ENCODE measurements at regions not wholly inside any gene's neighbourhood (a gene's known extent, or its start where the extent isn't known, plus 50 kb on each side); places are given as distances from the start of the nearest gene placed in this dataset.

GRCh38 chr4:81620442-81620841 lies 148.7 kb upstream of the RASGEF1B start:
- Histone ChIP-seq H3K4me1 (ENCODE audit: insufficient read depth, low read length) (no peaks in the 10 kb centered on the region), H3K9me3 (ENCODE audit: control insufficient read depth, insufficient read depth, low read length) (no peaks in the 10 kb centered on the region), H3K9ac (ENCODE audit: low read depth, low read length) (no peak overlapping the region), H3K36me3 (ENCODE audit: insufficient read depth, low read length) (no peaks in the 10 kb centered on the region)

GRCh38 chr4:81617545-81617944 lies 145.8 kb upstream of the RASGEF1B start:
- no peak overlapping the region for H3K9ac ChIP-seq (ENCODE audit: low read depth, low read length)
- H3K36me3 ChIP-seq (ENCODE audit: insufficient read depth, low read length): no peaks in the 10 kb centered on the region
- no peaks in the 10 kb centered on the region for H3K4me1 ChIP-seq (ENCODE audit: insufficient read depth, low read length)
- H3K9me3 ChIP-seq (ENCODE audit: control insufficient read depth, insufficient read depth, low read length): no peaks in the 10 kb centered on the region

GRCh38 chr4:81611221-81611620 lies 139.5 kb upstream of the RASGEF1B start:
- Histone ChIP-seq H3K4me1 (ENCODE audit: insufficient read depth, low read length) (peaks cover 8% of the 10 kb centered on the region; the same call in 1 of the 2 replicates), H3K9me3 (ENCODE audit: control insufficient read depth, insufficient read depth, low read length) (no peaks in the 10 kb centered on the region), H3K36me3 (ENCODE audit: insufficient read depth, low read length) (no peaks in the 10 kb centered on the region), H3K9ac (ENCODE audit: low read depth, low read length) (no peak overlapping the region)

GRCh38 chr4:81609844-81610243 lies 138.1 kb upstream of the RASGEF1B start:
- Histone ChIP-seq H3K4me1 (ENCODE audit: insufficient read depth, low read length) (peaks cover 12% of the 10 kb centered on the region; the same call in 1 of the 2 replicates), H3K36me3 (ENCODE audit: insufficient read depth, low read length) (no peaks in the 10 kb centered on the region), H3K9ac (ENCODE audit: low read depth, low read length) (no peak overlapping the region), H3K9me3 (ENCODE audit: control insufficient read depth, insufficient read depth, low read length) (no peaks in the 10 kb centered on the region)

GRCh38 chr4:81607950-81608349 lies 136.2 kb upstream of the RASGEF1B start:
- H3K9me3 ChIP-seq (ENCODE audit: control insufficient read depth, insufficient read depth, low read length): no peaks in the 10 kb centered on the region

GRCh38 chr4:81606801-81607501 lies 135.2 kb upstream of the RASGEF1B start:
- Histone ChIP-seq H3K9ac (ENCODE audit: low read depth, low read length) (no peak overlapping the region), H3K4me1 (ENCODE audit: insufficient read depth, low read length) (peaks cover 13% of the 10 kb centered on the region; the same call in 1 of the 2 replicates), H3K9me3 (ENCODE audit: control insufficient read depth, insufficient read depth, low read length) (no peaks in the 10 kb centered on the region), H3K36me3 (ENCODE audit: insufficient read depth, low read length) (no peaks in the 10 kb centered on the region)

More at GRCh38 chr4:81607950-81608349, 136.2 kb upstream of the RASGEF1B start:
- no peak overlapping the region for H3K9ac ChIP-seq (ENCODE audit: low read depth, low read length)
- H3K36me3 ChIP-seq (ENCODE audit: insufficient read depth, low read length): no peaks in the 10 kb centered on the region
- H3K4me1 ChIP-seq (ENCODE audit: insufficient read depth, low read length): peaks cover 13% of the 10 kb centered on the region; the same call in 1 of the 2 replicates

GRCh38 chr4:81606166-81606565 lies 134.5 kb upstream of the RASGEF1B start:
- Histone ChIP-seq H3K4me1 (ENCODE audit: insufficient read depth, low read length) (peaks cover 13% of the 10 kb centered on the region; the same call in 1 of the 2 replicates), H3K36me3 (ENCODE audit: insufficient read depth, low read length) (no peaks in the 10 kb centered on the region), H3K9ac (ENCODE audit: low read depth, low read length) (no peak overlapping the region), H3K9me3 (ENCODE audit: control insufficient read depth, insufficient read depth, low read length) (no peaks in the 10 kb centered on the region)

- peaks cover 13% of the 10 kb centered on the region; the same call in 1 of the 2 replicates for H3K4me1 ChIP-seq (ENCODE audit: insufficient read depth, low read length)
- H3K36me3 ChIP-seq (ENCODE audit: insufficient read depth, low read length): no peaks in the 10 kb centered on the region
- no peak overlapping the region for H3K9ac ChIP-seq (ENCODE audit: low read depth, low read length)
- H3K9me3 ChIP-seq (ENCODE audit: control insufficient read depth, insufficient read depth, low read length): no peaks in the 10 kb centered on the region
Observed at GRCh38 chr4:81605271-81605670, 133.6 kb upstream of the RASGEF1B start.

GRCh38 chr4:81604683-81605218 lies 133.0 kb upstream of the RASGEF1B start:
- Histone ChIP-seq H3K9me3 (ENCODE audit: control insufficient read depth, insufficient read depth, low read length) (no peaks in the 10 kb centered on the region), H3K9ac (ENCODE audit: low read depth, low read length) (no peak overlapping the region), H3K36me3 (ENCODE audit: insufficient read depth, low read length) (no peaks in the 10 kb centered on the region), H3K4me1 (ENCODE audit: insufficient read depth, low read length) (peaks cover 16% of the 10 kb centered on the region; the same call in 1 of the 2 replicates)

GRCh38 chr4:81602854-81603253 lies 131.1 kb upstream of the RASGEF1B start:
- Histone ChIP-seq H3K9ac (ENCODE audit: low read depth, low read length) (no peak overlapping the region), H3K36me3 (ENCODE audit: insufficient read depth, low read length) (no peaks in the 10 kb centered on the region), H3K4me1 (ENCODE audit: insufficient read depth, low read length) (peaks cover 17% of the 10 kb centered on the region; the same call in 1 of the 2 replicates), H3K9me3 (ENCODE audit: control insufficient read depth, insufficient read depth, low read length) (no peaks in the 10 kb centered on the region)

- Histone ChIP-seq H3K9me3 (ENCODE audit: control insufficient read depth, insufficient read depth, low read length) (no peaks in the 10 kb centered on the region), H3K4me1 (ENCODE audit: insufficient read depth, low read length) (peaks cover 9% of the 10 kb centered on the region; the same call in 1 of the 2 replicates), H3K9ac (ENCODE audit: low read depth, low read length) (no peak overlapping the region), H3K36me3 (ENCODE audit: insufficient read depth, low read length) (no peaks in the 10 kb centered on the region)
Observed at GRCh38 chr4:81601358-81601694, 129.6 kb upstream of the RASGEF1B start.

- no peaks in the 10 kb centered on the region for H3K36me3 ChIP-seq (ENCODE audit: insufficient read depth, low read length)
- peaks cover 9% of the 10 kb centered on the region; the same call in 1 of the 2 replicates for H3K4me1 ChIP-seq (ENCODE audit: insufficient read depth, low read length)
- H3K9ac ChIP-seq (ENCODE audit: low read depth, low read length): no peak overlapping the region
- no peaks in the 10 kb centered on the region for H3K9me3 ChIP-seq (ENCODE audit: control insufficient read depth, insufficient read depth, low read length)
Observed at GRCh38 chr4:81600520-81601357, 129.0 kb upstream of the RASGEF1B start.

GRCh38 chr4:81599742-81600380 lies 128.2 kb upstream of the RASGEF1B start:
- Histone ChIP-seq H3K9me3 (ENCODE audit: control insufficient read depth, insufficient read depth, low read length) (no peaks in the 10 kb centered on the region), H3K36me3 (ENCODE audit: insufficient read depth, low read length) (no peaks in the 10 kb centered on the region), H3K4me1 (ENCODE audit: insufficient read depth, low read length) (0 out of 2 replicates have a peak, but pooled peaks cover 5% of the 10 kb centered on the region), H3K9ac (ENCODE audit: low read depth, low read length) (no peak overlapping the region)
